ENCODE measurements at regions not wholly inside any gene's neighbourhood (a gene's known extent, or its start where the extent isn't known, plus 50 kb on each side); places are given as distances from the start of the nearest gene placed in this dataset.

- CTCF ChIA-PET = interaction anchor here (0.6 to 3.1 kb wide), 3 partner anchors 8 to 297 kb away, joined by 3 to 20 read pairs (median 4); no protein-coding TSS in a partner anchor
- no peak overlapping the region for H3K27ac ChIP-seq (ENCODE audit: extremely low read depth, low read depth, low read length)
- H3K4me1 ChIP-seq (ENCODE audit: control insufficient read depth, insufficient read depth, low read length) = peaks cover 3% of the 10 kb centered on the region; the same call in 1 of the 2 replicates
- no peaks in the 10 kb centered on the region for H3K36me3 ChIP-seq (ENCODE audit: control insufficient read depth in 2 of 2, insufficient read depth in 1 of 2, low read length in 2 of 2)
- TF ChIP-seq MZF1 (tag by site-specific recombination; IDR thresholded peaks at IDR 0.05; ENCODE audit: borderline replicate concordance) (no peak), ZNF624 (tag by site-specific recombination; IDR thresholded peaks at IDR 0.05) (no peak)
- POLR2A ChIA-PET = no interaction called here
- no peaks in the 10 kb centered on the region for H3K9me3 ChIP-seq (ENCODE audit: control insufficient read depth, insufficient read depth, low read depth, low read length)
- H3K4me3 ChIP-seq (ENCODE audit: low read depth, low read length) = no peak overlapping the region
Observed at GRCh38 chr4:53921856-53922255, 142.5 kb downstream of the CHIC2 start.

- ChIA-PET CTCF (interaction anchor here (1.5 to 3.1 kb wide), 3 partner anchors 12 to 313 kb away, joined by 3 to 20 read pairs (median 5); no protein-coding TSS in a partner anchor), POLR2A (no interaction called here)
- H3K36me3 ChIP-seq (ENCODE audit: control insufficient read depth in 2 of 2, insufficient read depth in 1 of 2, low read length in 2 of 2) = no peaks in the 10 kb centered on the region
- H3K9me3 ChIP-seq (ENCODE audit: control insufficient read depth, insufficient read depth, low read depth, low read length) = no peaks in the 10 kb centered on the region
- H3K4me1 ChIP-seq (ENCODE audit: control insufficient read depth, insufficient read depth, low read length) = peaks cover 3% of the 10 kb centered on the region; the same call in 1 of the 2 replicates
- no peak overlapping the region for H3K4me3 ChIP-seq (ENCODE audit: low read depth, low read length)
- no peak overlapping the region for H3K27ac ChIP-seq (ENCODE audit: extremely low read depth, low read depth, low read length)
- TF ChIP-seq ZNF629 (tag by site-specific recombination; IDR thresholded peaks at IDR 0.05) (no peak), ZNF280D (tag by site-specific recombination; IDR thresholded peaks at IDR 0.05) (no peak), ZBTB44 (tag by site-specific recombination; IDR thresholded peaks at IDR 0.05) (no peak), ZBTB8A (tag by site-specific recombination; IDR thresholded peaks at IDR 0.05) (no peak), ZNF175 (tag by site-specific recombination; IDR thresholded peaks at IDR 0.05) (no peak), ZNF639 (tag by site-specific recombination; IDR thresholded peaks at IDR 0.05) (no peak), ZNF571 (tag by site-specific recombination; IDR thresholded peaks at IDR 0.05) (no peak), ZNF555 (tag by site-specific recombination; conservative IDR thresholded peaks at IDR 0.05) (no peak), ZNF792 (tag by site-specific recombination; IDR thresholded peaks at IDR 0.05) (no peak), ZNF398 (tag by site-specific recombination; IDR thresholded peaks at IDR 0.05) (no peak), CTCF (tag by site-specific recombination; IDR thresholded peaks at IDR 0.05) (no peak), ZSCAN16 (tag by site-specific recombination; IDR thresholded peaks at IDR 0.05) (no peak), ZNF132 (tag by site-specific recombination; IDR thresholded peaks at IDR 0.05; ENCODE audit: borderline replicate concordance) (no peak), ZNF140 (tag by site-specific recombination; IDR thresholded peaks at IDR 0.05) (no peak)
Observed at GRCh38 chr4:53920883-53921282, 143.5 kb downstream of the CHIC2 start.
